ENCODE measurements at regions not wholly inside any gene's neighbourhood (a gene's known extent, or its start where the extent isn't known, plus 50 kb on each side); places are given as distances from the start of the nearest gene placed in this dataset.

GRCh38 chr15:38864122-38864521 is 299.5 kb upstream of the RASGRP1 start:
- no peak for FAIRE-seq

- FAIRE-seq = no peak
Observed at GRCh38 chr15:38864827-38865581, 300.4 kb upstream of the RASGRP1 start.

- no peak for FAIRE-seq
Observed at GRCh38 chr15:38867556-38867955, 302.9 kb upstream of the RASGRP1 start.

- no peak for FAIRE-seq
Observed at GRCh38 chr15:38868326-38869114, 303.9 kb upstream of the RASGRP1 start.

- no peak for FAIRE-seq
Observed at GRCh38 chr15:38871638-38872037, 307.0 kb upstream of the RASGRP1 start.

- FAIRE-seq = no peak
Observed at GRCh38 chr15:38872732-38873131, 308.1 kb upstream of the RASGRP1 start.

GRCh38 chr15:38873158-38873557 is 308.5 kb upstream of the RASGRP1 start:
- FAIRE-seq = no peak

GRCh38 chr15:38874464-38874863 is 309.9 kb upstream of the RASGRP1 start:
- FAIRE-seq = no peak

- FAIRE-seq = no peak
Observed at GRCh38 chr15:38876211-38876610, 311.6 kb upstream of the RASGRP1 start.

GRCh38 chr15:38876621-38877020 is 312.0 kb upstream of the RASGRP1 start:
- no peak for FAIRE-seq

- no peak for FAIRE-seq
Observed at GRCh38 chr15:38877471-38877870, 312.9 kb upstream of the RASGRP1 start.

- FAIRE-seq = no peak
Observed at GRCh38 chr15:38878026-38878425, 313.4 kb upstream of the RASGRP1 start.

GRCh38 chr15:38878926-38879325 is 314.3 kb upstream of the RASGRP1 start:
- no peak for FAIRE-seq

- FAIRE-seq = no peak
Observed at GRCh38 chr15:38879909-38880471, 315.4 kb upstream of the RASGRP1 start.

GRCh38 chr15:38882221-38882620 is 317.6 kb upstream of the RASGRP1 start:
- FAIRE-seq = no peak

GRCh38 chr15:38883987-38884386 is 319.4 kb upstream of the RASGRP1 start:
- no peak for FAIRE-seq

GRCh38 chr15:38885001-38885400 is 320.4 kb upstream of the RASGRP1 start:
- FAIRE-seq = no peak

GRCh38 chr15:38885471-38885952 is 320.9 kb upstream of the RASGRP1 start:
- FAIRE-seq = no peak

GRCh38 chr15:38886315-38887163 is 321.9 kb upstream of the RASGRP1 start:
- no peak for FAIRE-seq

- FAIRE-seq = no peak
Observed at GRCh38 chr15:38888701-38889221, 324.1 kb upstream of the RASGRP1 start.

- FAIRE-seq = no peak
Observed at GRCh38 chr15:38890194-38890593, 325.6 kb upstream of the RASGRP1 start.

GRCh38 chr15:38893925-38894242 is 329.3 kb upstream of the RASGRP1 start:
- no peak for FAIRE-seq
